HL-60 (cell line): ENCODE measurements at regions not wholly inside any gene's neighbourhood (a gene's known extent, or its start where the extent isn't known, plus 50 kb on each side); places are given as distances from the start of the nearest gene placed in this dataset.
A peak's percentile ranks its signal among the peaks of the same experiment; 100 is the strongest.

ENCODE experiments used
- DNase-seq, 2 experiments: peaks; one replicate each; pipeline ENCODE4 v3.0.0-alpha.2; 2010 to 2020; ENCODE audit warnings: low read depth in 1 of 2, low spot score in 1 of 2
- H3K27ac ChIP-seq: fragments of 250-450 bp; sonication (Bioruptor Pico); replicated peaks from 2 replicates; pipeline ENCODE4 v1.5.1; 2020; ENCODE audit warnings: mild to moderate bottlenecking, moderate library complexity
- H3K27me3 ChIP-seq: fragments of 250-450 bp; sonication (Bioruptor Pico); 2 replicates; pipeline ENCODE4 v1.5.1; 2021; ENCODE audit warnings: mild to moderate bottlenecking, moderate library complexity; ENCODE audit not compliant: insufficient read depth, poor library complexity, severe bottlenecking
- H3K4me3 ChIP-seq: replicated peaks from 2 replicates; pipeline ENCODE4 v1.5.1; 2011; ENCODE audit warnings: mild to moderate bottlenecking, control low read depth, low read length; ENCODE audit not compliant: insufficient read depth
- CTCF ChIP-seq: IDR thresholded peaks from one replicate; pipeline ENCODE4 v1.5.1; 2011; ENCODE audit warnings: low read length, control low read depth, inconsistent platforms; ENCODE audit not compliant: insufficient read depth
- GABPA ChIP-seq: IDR thresholded peaks from 2 replicates; pipeline ENCODE4 v1.6.1; 2012; ENCODE audit warnings: low read depth
- POLR2AphosphoS5 ChIP-seq: IDR thresholded peaks from 2 replicates; pipeline ENCODE4 v1.6.1; 2012; ENCODE audit warnings: low read depth
- REST ChIP-seq: IDR thresholded peaks from 2 replicates; pipeline ENCODE4 v1.6.1; 2012; ENCODE audit warnings: low read depth; ENCODE audit not compliant: insufficient replicate concordance
- SPI1 ChIP-seq: IDR thresholded peaks from 2 replicates; pipeline ENCODE4 v1.6.1; 2012; ENCODE audit warnings: low read depth, mild to moderate bottlenecking, borderline replicate concordance

GRCh38 chr9:107554636-107555035 is 65.1 kb upstream of the KLF4 start:
- TF ChIP-seq REST (no peak), POLR2AphosphoS5 (no peak)
- H3K27ac ChIP-seq: no peak overlapping the region
- H3K27me3 ChIP-seq: no peaks in the 10 kb centered on the region
- H3K4me3 ChIP-seq: no peak overlapping the region
- no peak for DNase-seq

GRCh38 chr9:107548298-107549142 is 59.0 kb upstream of the KLF4 start:
- Histone ChIP-seq H3K4me3 (no peak overlapping the region), H3K27me3 (no peaks in the 10 kb centered on the region), H3K27ac (no peak overlapping the region; the same call in 1 of the 2 replicates)
- TF ChIP-seq POLR2AphosphoS5 (no peak), REST (no peak), SPI1 (no peak), CTCF (no peak), GABPA (no peak)
- DNase-seq: peak; percentile 30 to 39

- DNase-seq: no peak
- H3K27me3 ChIP-seq: no peaks in the 10 kb centered on the region
- no peak for TF ChIP-seq GABPA
- TF ChIP-seq SPI1: no peak
- no peak overlapping the region for H3K4me3 ChIP-seq
- H3K27ac ChIP-seq: no peak overlapping the region
Measured at GRCh38 chr9:107547772-107548297, 58.3 kb upstream of the KLF4 start.

GRCh38 chr9:107547303-107547702 is 57.7 kb upstream of the KLF4 start:
- Histone ChIP-seq H3K27me3 (no peaks in the 10 kb centered on the region), H3K27ac (no peak overlapping the region), H3K4me3 (no peak overlapping the region)
- DNase-seq: no peak
- no peak for TF ChIP-seq CTCF
- no peak for TF ChIP-seq REST
- TF ChIP-seq GABPA: no peak
- TF ChIP-seq SPI1: no peak
- TF ChIP-seq POLR2AphosphoS5: no peak
